Activated T-helper 1 cell treated with anti-CD3 and anti-CD28 coated beads, Interleukin-12 subunit alpha, Interleukin-12 subunit beta, Interleukin-2, Interleukin-4 antibody, amounts not matched to agents 30 ng/mL and 10 ng/mL and 1 ng/mL, durations not matched to agents 14 hours and 24 hours and 36 hours (primary cell): ENCODE measurements at regions not wholly inside any gene's neighbourhood (a gene's known extent, or its start where the extent isn't known, plus 50 kb on each side); places are given as distances from the start of the nearest gene placed in this dataset.

Experiments used
- DNase-seq: peaks from one replicate; pipeline ENCODE4 v3.0.0; 2021; ENCODE audit warnings: low spot score
- H3K27ac Mint-ChIP-seq: one replicate; pipeline ENCODE4 v1.8.0; 2021; ENCODE audit warnings: mild to moderate bottlenecking, mixed read lengths
- H3K27me3 Mint-ChIP-seq: one replicate; pipeline ENCODE4 v1.8.0; 2022; ENCODE audit warnings: mild to moderate bottlenecking, moderate library complexity, mixed read lengths; ENCODE audit not compliant: insufficient read depth
- H3K36me3 Mint-ChIP-seq: one replicate; pipeline ENCODE4 v1.8.0; 2021; ENCODE audit warnings: low read depth, mixed read lengths
- H3K4me1 Mint-ChIP-seq: one replicate; pipeline ENCODE4 v1.8.0; 2021; ENCODE audit warnings: low read depth, mixed read lengths
- H3K4me3 Mint-ChIP-seq: one replicate; pipeline ENCODE4 v1.8.0; 2021; ENCODE audit warnings: mild to moderate bottlenecking, moderate library complexity, mixed read lengths
- H3K9me3 Mint-ChIP-seq: one replicate; pipeline ENCODE4 v1.8.0; 2021; ENCODE audit warnings: mixed read lengths
- intact Hi-C: fragments of 100-400 bp; cut with micrococcal nuclease; formaldehyde crosslinking; loops from one replicate; pipeline ENCODE4 v1.15.1; 2024

DNA sequence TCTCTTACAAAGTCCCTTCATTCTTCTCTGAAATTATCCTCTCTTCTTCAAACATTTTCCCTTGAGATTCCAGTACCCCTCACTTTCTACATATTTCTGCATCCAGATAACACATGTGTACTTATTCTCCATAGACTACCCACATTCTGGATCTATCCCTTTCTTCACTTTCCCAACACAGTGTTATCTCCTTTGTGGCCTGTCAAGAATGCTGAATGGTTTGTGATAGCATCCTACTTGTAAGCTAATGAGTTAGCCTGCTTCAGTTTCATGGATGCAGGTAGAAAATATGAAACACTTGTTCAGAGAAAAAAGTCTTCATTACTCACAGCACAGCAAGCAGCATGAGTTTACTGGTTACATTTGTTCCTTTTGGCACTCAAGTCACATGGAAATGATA is 245.4 kb downstream of the HTR1B start:
- H3K27me3 Mint-ChIP-seq = no peaks in the 10 kb centered on the region
- no peaks in the 10 kb centered on the region for H3K4me1 Mint-ChIP-seq
- intact Hi-C loops = no loop called here
- H3K4me3 Mint-ChIP-seq = no peak overlapping the region
- no peak overlapping the region for H3K27ac Mint-ChIP-seq
- peaks cover 11% of the 10 kb centered on the region for H3K9me3 Mint-ChIP-seq
- no peaks in the 10 kb centered on the region for H3K36me3 Mint-ChIP-seq
- DNase-seq = no peak

GRCh38 chr6:77205936-77206335 is 257.4 kb downstream of the HTR1B start:
- Mint-ChIP-seq H3K27ac (no peak overlapping the region), H3K4me3 (no peak overlapping the region), H3K36me3 (no peaks in the 10 kb centered on the region), H3K9me3 (peaks cover 3% of the 10 kb centered on the region), H3K4me1 (no peaks in the 10 kb centered on the region), H3K27me3 (no peaks in the 10 kb centered on the region)
- intact Hi-C loops = no loop called here
- DNase-seq = no peak

GRCh38 chr6:77204555-77204954 is 258.7 kb downstream of the HTR1B start:
- intact Hi-C loops = no loop called here
- DNase-seq = no peak
- Mint-ChIP-seq H3K9me3 (peaks cover 5% of the 10 kb centered on the region), H3K36me3 (no peaks in the 10 kb centered on the region), H3K27ac (no peak overlapping the region), H3K4me1 (no peaks in the 10 kb centered on the region), H3K27me3 (no peaks in the 10 kb centered on the region), H3K4me3 (no peak overlapping the region)

- peaks cover 10% of the 10 kb centered on the region for H3K9me3 Mint-ChIP-seq
- no peak for DNase-seq
- no peaks in the 10 kb centered on the region for H3K4me1 Mint-ChIP-seq
- intact Hi-C loops = no loop called here
- H3K27me3 Mint-ChIP-seq = no peaks in the 10 kb centered on the region
- H3K27ac Mint-ChIP-seq = no peak overlapping the region
- no peaks in the 10 kb centered on the region for H3K36me3 Mint-ChIP-seq
- no peak overlapping the region for H3K4me3 Mint-ChIP-seq
These were observed 279.8 kb downstream of the HTR1B start for GRCh38 chr6:77183447-77183846.

DNA sequence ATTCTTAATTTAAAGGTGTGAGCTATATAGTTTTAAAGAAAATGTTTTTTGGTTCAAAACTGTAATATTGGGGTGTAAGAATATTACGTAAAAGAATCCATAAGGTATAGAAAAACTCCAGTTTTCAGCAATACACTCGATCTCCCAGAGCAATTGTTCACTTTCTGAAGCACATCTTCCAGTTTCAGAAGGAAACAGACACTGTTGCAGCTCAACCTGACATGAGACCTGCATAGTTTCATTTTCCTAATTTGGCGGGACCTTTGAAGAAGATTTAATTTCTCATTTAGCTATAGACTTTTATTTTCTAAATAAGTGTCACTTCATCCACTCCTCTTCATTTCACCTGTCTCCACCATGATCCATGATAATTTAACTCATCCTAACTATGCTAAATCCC is 281.5 kb downstream of the HTR1B start:
- peaks cover 10% of the 10 kb centered on the region for H3K9me3 Mint-ChIP-seq
- intact Hi-C loops = no loop called here
- H3K27me3 Mint-ChIP-seq = no peaks in the 10 kb centered on the region
- no peak overlapping the region for H3K4me3 Mint-ChIP-seq
- DNase-seq = no peak
- no peaks in the 10 kb centered on the region for H3K36me3 Mint-ChIP-seq
- no peak overlapping the region for H3K27ac Mint-ChIP-seq
- H3K4me1 Mint-ChIP-seq = no peaks in the 10 kb centered on the region

- Mint-ChIP-seq H3K4me3 (no peak overlapping the region), H3K9me3 (peaks cover 10% of the 10 kb centered on the region), H3K36me3 (no peaks in the 10 kb centered on the region), H3K27me3 (no peaks in the 10 kb centered on the region), H3K4me1 (no peaks in the 10 kb centered on the region), H3K27ac (no peak overlapping the region)
- intact Hi-C loops = no loop called here
- DNase-seq = no peak
These were observed 283.0 kb downstream of the HTR1B start for GRCh38 chr6:77180326-77180725.

- H3K4me3 Mint-ChIP-seq = no peak overlapping the region
- no peaks in the 10 kb centered on the region for H3K4me1 Mint-ChIP-seq
- no peaks in the 10 kb centered on the region for H3K36me3 Mint-ChIP-seq
- intact Hi-C loops = no loop called here
- DNase-seq = no peak
- H3K27ac Mint-ChIP-seq = no peak overlapping the region
- H3K9me3 Mint-ChIP-seq = peaks cover 4% of the 10 kb centered on the region
- H3K27me3 Mint-ChIP-seq = no peaks in the 10 kb centered on the region
These were observed 284.5 kb downstream of the HTR1B start for GRCh38 chr6:77178821-77179220.

DNA sequence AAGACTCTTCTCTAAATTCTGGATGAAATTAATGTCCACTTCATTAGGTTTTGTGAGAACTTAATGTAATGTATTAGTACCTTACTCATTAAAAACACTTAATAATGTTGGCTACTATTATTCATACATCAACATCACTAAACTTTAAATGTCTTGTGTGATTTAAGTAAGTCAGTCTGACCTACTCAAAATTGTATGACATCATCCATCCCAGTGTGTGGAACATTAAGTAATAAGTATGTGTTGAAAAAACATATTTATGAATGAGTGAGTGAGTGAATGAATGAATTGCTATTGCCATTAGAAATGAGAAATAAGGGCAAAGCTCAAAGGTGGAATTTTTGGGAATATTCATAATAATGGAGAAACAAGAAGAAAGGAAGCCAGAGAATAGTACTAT is 285.8 kb downstream of the HTR1B start:
- no peak for DNase-seq
- intact Hi-C loops = no loop called here
- peaks cover 4% of the 10 kb centered on the region for H3K9me3 Mint-ChIP-seq
- H3K4me3 Mint-ChIP-seq = no peak overlapping the region
- no peaks in the 10 kb centered on the region for H3K4me1 Mint-ChIP-seq
- no peak overlapping the region for H3K27ac Mint-ChIP-seq
- H3K27me3 Mint-ChIP-seq = no peaks in the 10 kb centered on the region
- no peaks in the 10 kb centered on the region for H3K36me3 Mint-ChIP-seq

- Mint-ChIP-seq H3K4me3 (no peak overlapping the region), H3K27ac (no peak overlapping the region), H3K36me3 (no peaks in the 10 kb centered on the region), H3K9me3 (peaks cover 8% of the 10 kb centered on the region), H3K4me1 (no peaks in the 10 kb centered on the region), H3K27me3 (no peaks in the 10 kb centered on the region)
- no peak for DNase-seq
- intact Hi-C loops = no loop called here
These were observed 289.7 kb downstream of the HTR1B start for GRCh38 chr6:77173472-77174074.

GRCh38 chr6:77172578-77172977 is 290.7 kb downstream of the HTR1B start:
- intact Hi-C loops = no loop called here
- H3K27ac Mint-ChIP-seq = no peak overlapping the region
- no peaks in the 10 kb centered on the region for H3K36me3 Mint-ChIP-seq
- H3K4me3 Mint-ChIP-seq = no peak overlapping the region
- no peak for DNase-seq
- no peaks in the 10 kb centered on the region for H3K27me3 Mint-ChIP-seq
- no peaks in the 10 kb centered on the region for H3K4me1 Mint-ChIP-seq
- H3K9me3 Mint-ChIP-seq = peaks cover 13% of the 10 kb centered on the region

- no peak for DNase-seq
- H3K27me3 Mint-ChIP-seq = no peaks in the 10 kb centered on the region
- no peaks in the 10 kb centered on the region for H3K4me1 Mint-ChIP-seq
- H3K36me3 Mint-ChIP-seq = no peaks in the 10 kb centered on the region
- peaks cover 16% of the 10 kb centered on the region for H3K9me3 Mint-ChIP-seq
- intact Hi-C loops = no loop called here
- H3K4me3 Mint-ChIP-seq = no peak overlapping the region
- H3K27ac Mint-ChIP-seq = no peak overlapping the region
These were observed 303.6 kb downstream of the HTR1B start for GRCh38 chr6:77159730-77160129.

GRCh38 chr6:77151241-77151640 is 312.1 kb downstream of the HTR1B start:
- no peaks in the 10 kb centered on the region for H3K36me3 Mint-ChIP-seq
- H3K27ac Mint-ChIP-seq = no peak overlapping the region
- no peaks in the 10 kb centered on the region for H3K27me3 Mint-ChIP-seq
- H3K4me3 Mint-ChIP-seq = no peak overlapping the region
- no peaks in the 10 kb centered on the region for H3K9me3 Mint-ChIP-seq
- H3K4me1 Mint-ChIP-seq = no peaks in the 10 kb centered on the region
- intact Hi-C loops = no loop called here
- DNase-seq = no peak

DNA sequence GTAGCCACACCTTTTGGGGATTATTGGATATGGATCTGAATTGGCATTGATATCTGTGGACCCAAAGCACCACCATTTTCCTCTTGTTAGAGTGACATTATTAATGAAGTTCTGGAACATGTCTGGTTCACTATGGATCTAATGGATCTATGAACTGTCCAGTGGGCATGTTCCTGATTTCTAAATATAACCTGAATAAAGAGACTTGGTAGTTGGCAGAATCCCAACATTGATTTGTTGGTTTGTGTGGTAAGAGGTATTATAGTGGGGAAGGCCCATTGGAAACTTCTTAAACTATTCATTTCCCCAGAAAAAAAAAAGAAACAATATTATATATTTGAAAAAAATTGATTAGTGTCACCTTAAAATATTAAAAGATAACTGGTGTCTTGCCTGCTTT is 312.6 kb downstream of the HTR1B start:
- Mint-ChIP-seq H3K27ac (no peak overlapping the region), H3K4me1 (no peaks in the 10 kb centered on the region), H3K4me3 (no peak overlapping the region), H3K36me3 (no peaks in the 10 kb centered on the region), H3K27me3 (no peaks in the 10 kb centered on the region), H3K9me3 (no peaks in the 10 kb centered on the region)
- no peak for DNase-seq
- intact Hi-C loops = no loop called here

DNA sequence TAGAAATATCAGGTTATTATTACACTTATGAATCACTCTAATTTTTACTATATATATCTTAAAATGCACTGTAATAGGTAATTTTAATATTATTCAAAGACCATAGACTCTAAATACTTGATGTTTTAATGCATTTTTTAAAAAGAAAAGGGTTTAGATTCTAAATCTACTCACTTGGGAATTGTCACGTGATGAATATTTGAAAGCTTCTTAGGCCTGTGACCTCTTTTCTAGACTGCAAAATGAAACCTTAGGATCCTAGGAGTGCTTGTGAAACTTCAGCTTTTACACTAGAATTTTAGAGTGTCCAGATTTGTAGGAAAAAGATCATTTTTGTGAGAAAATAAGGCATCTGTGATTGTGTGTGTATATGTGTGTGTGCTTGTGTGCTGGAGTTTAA is 318.0 kb downstream of the HTR1B start:
- H3K27ac Mint-ChIP-seq = no peak overlapping the region
- intact Hi-C loops = no loop called here
- H3K27me3 Mint-ChIP-seq = no peaks in the 10 kb centered on the region
- no peak overlapping the region for H3K4me3 Mint-ChIP-seq
- DNase-seq = no peak
- H3K36me3 Mint-ChIP-seq = no peaks in the 10 kb centered on the region
- H3K4me1 Mint-ChIP-seq = no peaks in the 10 kb centered on the region
- H3K9me3 Mint-ChIP-seq = no peaks in the 10 kb centered on the region
